Muscle of leg (tissue), 3 donors: ENCODE measurements at regions not wholly inside any gene's neighbourhood (a gene's known extent, or its start where the extent isn't known, plus 50 kb on each side); places are given as distances from the start of the nearest gene placed in this dataset.

Experiments used
- DNase-seq: peaks from one replicate; pipeline ENCODE4 v3.0.0; 2013
- H3K27ac ChIP-seq: one replicate; pipeline ENCODE4 v1.5.1; 2013; ENCODE audit warnings: mild to moderate bottlenecking, low read length, control low read depth
- H3K27me3 ChIP-seq: one replicate; pipeline ENCODE4 v1.6.1; 2013; ENCODE audit warnings: low read length; ENCODE audit not compliant: control insufficient read depth, insufficient read depth
- H3K36me3 ChIP-seq: one replicate; pipeline ENCODE4 v1.6.1; 2013; ENCODE audit warnings: low read length; ENCODE audit not compliant: control insufficient read depth, insufficient read depth
- H3K4me1 ChIP-seq: one replicate; pipeline ENCODE4 v1.6.1; 2013; ENCODE audit warnings: low read length; ENCODE audit not compliant: control insufficient read depth, insufficient read depth
- H3K4me3 ChIP-seq: one replicate; pipeline ENCODE4 v1.5.1; 2013; ENCODE audit warnings: low read length, control low read depth
- H3K9me3 ChIP-seq: replicated peaks from 2 replicates; pipeline ENCODE4 v1.6.1; 2013; ENCODE audit warnings: low read depth, low read length; ENCODE audit not compliant: control insufficient read depth
- WGBS: methylation state at CpG from one replicate; pipeline ENCODE4 v1.1.5; 2013; ENCODE audit warnings: missing lambda C conversion rate; ENCODE audit not compliant: insufficient coverage; 5-methylcytosine and 5-hydroxymethylcytosine counted together

DNA sequence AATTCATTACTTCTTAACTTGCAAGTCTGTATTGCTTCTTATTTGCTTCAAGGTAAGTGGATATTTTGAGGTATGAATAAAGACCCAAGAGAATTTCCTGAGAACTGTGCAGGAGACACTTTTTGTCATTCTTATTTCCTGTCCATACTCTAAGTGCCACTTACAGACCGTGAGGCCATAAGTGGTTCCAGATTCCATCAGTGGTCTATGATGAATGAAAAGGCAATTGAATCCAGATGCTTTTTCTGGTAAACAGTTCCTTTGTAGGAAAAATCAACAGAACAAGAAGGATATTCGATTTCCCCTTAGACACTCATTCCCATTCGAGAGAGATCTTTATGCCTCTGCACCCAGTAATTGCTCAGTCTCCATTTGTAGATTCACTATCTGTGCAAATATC lies 58.3 kb upstream of the PDE10A start:
- H3K4me1 ChIP-seq: no peaks in the 10 kb centered on the region
- no CpG with 5 or more reads among the region's 3 CpGs for WGBS
- no peak overlapping the region for H3K27ac ChIP-seq
- H3K36me3 ChIP-seq: no peaks in the 10 kb centered on the region
- H3K4me3 ChIP-seq: no peak overlapping the region
- no peaks in the 10 kb centered on the region for H3K9me3 ChIP-seq
- DNase-seq: peak; percentile 61
- no peaks in the 10 kb centered on the region for H3K27me3 ChIP-seq

DNA sequence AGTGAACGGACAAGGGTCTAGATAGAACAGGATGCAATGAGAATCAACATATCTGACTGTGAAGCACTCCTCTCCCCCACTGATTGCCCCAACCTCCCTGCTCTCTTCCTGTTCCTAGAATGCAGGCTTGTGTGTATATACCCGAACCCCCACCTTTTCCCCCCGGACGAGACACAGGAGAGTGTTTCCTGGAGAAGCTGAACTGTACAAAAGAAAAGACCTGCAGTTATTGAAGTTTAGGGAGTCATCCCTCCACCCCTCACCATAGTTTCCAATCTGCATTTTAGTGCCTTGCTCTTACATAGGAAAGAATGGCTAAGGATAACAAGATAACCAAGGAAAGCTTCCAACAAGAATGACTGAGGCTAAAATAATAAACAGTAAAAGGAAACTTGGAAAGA lies 55.5 kb upstream of the PDE10A start:
- no peak overlapping the region for H3K4me3 ChIP-seq
- H3K27ac ChIP-seq: no peak overlapping the region
- H3K27me3 ChIP-seq: no peaks in the 10 kb centered on the region
- H3K36me3 ChIP-seq: no peaks in the 10 kb centered on the region
- 60% methylated on average over 1 of the region's 4 CpGs for WGBS
- H3K9me3 ChIP-seq: no peaks in the 10 kb centered on the region
- DNase-seq: peak; percentile 61
- no peaks in the 10 kb centered on the region for H3K4me1 ChIP-seq

DNA sequence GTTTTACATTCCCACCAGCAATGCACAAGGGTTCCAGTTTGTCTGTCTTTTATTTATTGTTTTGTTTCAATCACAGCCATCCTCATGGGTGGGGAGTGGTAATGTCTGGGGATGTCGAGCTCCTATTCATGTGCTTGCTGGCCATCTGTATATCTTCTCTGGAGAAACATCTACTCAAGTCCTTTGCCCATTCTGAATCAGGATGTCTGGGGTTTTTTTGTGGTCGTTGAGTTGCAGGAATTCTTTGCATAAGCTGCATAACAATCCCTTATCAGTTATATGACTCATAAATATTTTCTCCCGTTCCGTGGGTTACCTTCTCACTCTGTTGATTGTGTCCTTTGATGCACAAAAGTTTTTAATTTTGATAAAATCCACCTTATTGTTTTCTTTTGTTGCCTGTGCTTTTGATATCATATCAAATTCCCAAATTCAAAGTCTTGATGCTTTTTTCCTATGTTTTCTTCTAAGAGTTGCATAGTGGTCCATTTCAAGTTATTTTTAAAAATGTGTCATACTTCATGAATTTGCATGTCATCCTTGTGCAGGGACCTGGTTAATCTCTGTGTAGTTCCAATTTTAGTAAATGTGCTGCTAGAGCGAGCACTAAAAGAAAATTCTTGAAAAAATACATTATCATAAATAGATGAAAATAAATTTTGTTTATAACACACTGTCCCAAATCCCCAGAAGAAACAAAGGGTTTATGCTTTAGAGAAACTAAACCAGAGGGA lies 54.9 kb upstream of the PDE10A start:
- H3K36me3 ChIP-seq: no peaks in the 10 kb centered on the region

DNA sequence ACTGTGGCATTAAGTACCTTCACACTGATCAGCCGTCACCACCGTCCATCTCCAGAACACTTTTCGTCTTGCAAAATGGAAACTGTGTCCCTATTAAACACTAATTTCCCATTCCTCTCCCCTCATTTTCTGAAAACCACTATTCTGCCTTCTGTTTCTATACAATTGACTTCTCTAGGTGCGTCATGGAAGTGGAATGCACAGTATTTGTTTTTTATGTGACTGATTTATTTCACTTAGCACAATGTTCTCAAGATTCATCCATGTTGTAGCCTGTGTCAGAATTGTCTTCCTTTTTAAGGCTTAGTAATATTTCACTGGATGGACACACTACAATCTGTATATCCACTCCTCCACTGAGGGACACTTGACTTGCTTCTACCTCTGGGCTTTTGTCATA lies 53.8 kb upstream of the PDE10A start:
- H3K4me3 ChIP-seq: no peak overlapping the region
- no peaks in the 10 kb centered on the region for H3K4me1 ChIP-seq
- H3K27ac ChIP-seq: no peak overlapping the region
- H3K36me3 ChIP-seq: no peaks in the 10 kb centered on the region
- H3K9me3 ChIP-seq: no peaks in the 10 kb centered on the region
- 93% methylated on average over 3 of the region's 4 CpGs for WGBS
- no peaks in the 10 kb centered on the region for H3K27me3 ChIP-seq
- no peak for DNase-seq

More for the DNA sequence above, 54.9 kb upstream of the PDE10A start:
- Histone ChIP-seq H3K27ac (no peak overlapping the region), H3K27me3 (no peaks in the 10 kb centered on the region), H3K4me1 (no peaks in the 10 kb centered on the region), H3K9me3 (no peaks in the 10 kb centered on the region), H3K4me3 (no peak overlapping the region)
- no CpG with 5 or more reads among the region's 5 CpGs for WGBS
- DNase-seq: no peak

DNA sequence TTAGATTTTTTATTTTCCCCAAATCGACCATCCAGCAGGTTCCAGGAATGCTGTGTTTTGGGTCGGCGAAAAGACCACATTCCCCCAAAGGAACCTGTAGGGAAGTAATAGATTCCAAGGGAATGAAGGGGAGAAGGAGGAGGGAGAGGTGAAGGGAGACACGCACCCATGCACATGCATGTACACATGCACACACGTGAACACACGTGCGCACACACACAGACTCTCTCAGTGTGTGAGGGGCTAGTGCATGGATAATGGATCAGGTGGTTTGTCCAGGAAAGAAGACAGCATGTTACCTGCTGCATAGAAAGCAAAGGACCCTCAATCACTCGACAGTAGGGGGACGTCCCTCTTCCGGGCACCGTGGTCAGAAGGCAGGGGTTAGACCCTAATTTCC lies 52.4 kb upstream of the PDE10A start:
- no peak for DNase-seq
- H3K4me1 ChIP-seq: no peaks in the 10 kb centered on the region
- H3K27ac ChIP-seq: no peak overlapping the region
- no peaks in the 10 kb centered on the region for H3K36me3 ChIP-seq
- H3K4me3 ChIP-seq: no peak overlapping the region
- H3K27me3 ChIP-seq: no peaks in the 10 kb centered on the region
- 93% methylated on average over 7 of the region's 11 CpGs for WGBS
- H3K9me3 ChIP-seq: no peaks in the 10 kb centered on the region

DNA sequence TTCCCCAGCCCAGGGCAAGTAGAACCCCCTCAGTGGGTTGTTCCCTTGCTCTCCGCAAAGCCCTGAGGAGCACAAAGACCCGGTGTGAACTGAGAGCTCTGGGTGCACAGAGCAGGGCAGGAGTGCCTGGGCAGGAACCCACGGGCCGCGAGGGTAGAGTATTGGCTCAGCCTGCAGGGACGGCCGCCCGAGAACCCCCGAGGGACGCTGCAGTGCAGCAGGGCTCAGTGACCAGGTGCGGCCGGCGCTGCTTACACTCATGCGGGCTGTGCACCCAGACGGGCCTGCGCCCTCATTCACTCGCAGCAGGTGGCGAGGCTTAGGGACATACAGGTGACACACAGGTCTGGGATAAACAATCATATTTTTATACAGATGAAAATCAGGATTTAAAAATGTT lies 51.9 kb upstream of the PDE10A start:
- Histone ChIP-seq H3K4me1 (no peaks in the 10 kb centered on the region), H3K27ac (no peak overlapping the region), H3K9me3 (no peaks in the 10 kb centered on the region), H3K4me3 (no peak overlapping the region), H3K36me3 (no peaks in the 10 kb centered on the region), H3K27me3 (no peaks in the 10 kb centered on the region)
- no peak for DNase-seq
- 87% methylated on average over 15 of the region's 18 CpGs for WGBS

DNA sequence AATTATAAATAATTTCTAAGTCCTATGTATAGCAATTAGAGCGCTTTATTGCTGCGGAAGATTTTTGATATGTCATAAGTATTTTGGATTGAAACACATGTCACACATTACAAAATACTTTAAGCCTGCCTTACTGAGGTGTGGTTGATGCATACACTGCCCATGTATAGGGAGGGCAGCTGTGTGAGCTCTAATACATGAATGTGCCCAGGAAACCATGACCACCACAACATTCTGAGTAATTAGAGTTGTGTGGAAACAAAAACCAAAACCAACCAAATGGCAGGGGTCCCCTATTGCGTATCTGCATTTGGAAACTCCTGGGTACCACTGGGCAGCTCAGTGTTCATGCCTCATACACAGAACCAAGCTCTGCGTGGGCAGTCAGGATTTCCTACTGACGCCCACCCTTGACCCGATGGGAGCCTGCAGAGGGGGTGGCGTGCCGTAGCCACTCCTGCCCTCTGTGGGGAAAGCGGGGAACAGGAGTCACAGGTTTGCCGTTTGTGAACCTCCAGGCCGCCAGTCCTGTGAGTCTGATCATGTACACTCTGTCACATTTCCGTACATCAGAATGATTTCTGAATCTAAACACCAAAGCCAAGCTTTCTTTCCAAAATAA lies 50.9 kb upstream of the PDE10A start:
- Histone ChIP-seq H3K4me1 (no peaks in the 10 kb centered on the region), H3K27ac (no peak overlapping the region), H3K4me3 (no peak overlapping the region), H3K9me3 (no peaks in the 10 kb centered on the region), H3K27me3 (no peaks in the 10 kb centered on the region), H3K36me3 (no peaks in the 10 kb centered on the region)
- 78% methylated on average over 7 of the region's 12 CpGs for WGBS
- DNase-seq: no peak
